ENCODE measurements at regions not wholly inside any gene's neighbourhood (a gene's known extent, or its start where the extent isn't known, plus 50 kb on each side); places are given as distances from the start of the nearest gene placed in this dataset.

DNA sequence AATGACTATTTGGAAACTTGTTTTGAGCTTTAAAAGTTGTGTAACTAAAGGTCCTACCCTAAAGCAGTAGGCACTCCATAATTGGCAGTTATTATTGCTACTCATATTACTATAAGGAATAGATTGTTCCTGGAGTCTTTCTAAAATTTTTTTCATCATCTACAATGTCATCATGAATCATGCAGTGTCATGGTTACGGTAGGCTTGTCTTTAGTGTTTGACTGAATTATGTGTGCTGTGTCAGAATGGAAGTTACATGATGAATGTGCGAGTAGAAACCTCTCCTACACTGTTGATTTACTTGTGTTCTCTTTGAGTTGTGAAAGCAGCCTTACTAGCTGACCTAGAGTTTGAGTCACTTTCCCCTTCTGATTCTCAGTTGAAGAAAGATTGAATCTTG, 1099.9 kb downstream of the RAPGEF2 start:
- H3K4me3 ChIP-seq = no peak overlapping the region
- ChIA-PET CTCF (no interaction called here), POLR2A (no interaction called here)
- TF ChIP-seq CTCF (IDR thresholded peaks at IDR 0.05) = no peak
- no peak for TF ChIP-seq FOSL2 (IDR thresholded peaks at IDR 0.05)
- peak; percentile 48 for TF ChIP-seq FOSL2 (CRISPR knock-in tag; IDR thresholded peaks at IDR 0.05)
- TF ChIP-seq MAFK (IDR thresholded peaks at IDR 0.05; ENCODE audit: partially characterized antibody) = peak; percentile 48
- TF ChIP-seq RFX5 (IDR thresholded peaks at IDR 0.05) = no peak
- TF ChIP-seq MYC (IDR thresholded peaks at IDR 0.05; ENCODE audit: borderline replicate concordance, low read length) = no peak
- no peak for TF ChIP-seq SMC3 (IDR thresholded peaks at IDR 0.05)
- no peak for TF ChIP-seq POLR2A (IDR thresholded peaks at IDR 0.05; ENCODE audit: low read length)
- no peak for TF ChIP-seq MAZ (IDR thresholded peaks at IDR 0.05; ENCODE audit: borderline replicate concordance, low read depth, low read length)
- peaks cover 4% of the 10 kb centered on the region; the same call in 1 of the 3 replicates for H3K4me1 ChIP-seq
- 30% methylated on average over 2 of the region's 2 CpGs for WGBS (ENCODE audit: missing lambda C conversion rate)
- 0 out of 3 replicates have a peak, but pooled peaks cover 5% of the 10 kb centered on the region for H3K9me3 ChIP-seq
- FAIRE-seq = no peak
- no peak overlapping the region for H3K27ac ChIP-seq
- DNase-seq (ENCODE audit: low read depth in 1 of 2, low spot score in 1 of 2) = peak; percentile 1 to 69
- H3K4me2 ChIP-seq = peak overlapping the region; percentile 20; the same call in 1 of the 3 replicates
- ATAC-seq = peak; percentile 81 to 83

DNA sequence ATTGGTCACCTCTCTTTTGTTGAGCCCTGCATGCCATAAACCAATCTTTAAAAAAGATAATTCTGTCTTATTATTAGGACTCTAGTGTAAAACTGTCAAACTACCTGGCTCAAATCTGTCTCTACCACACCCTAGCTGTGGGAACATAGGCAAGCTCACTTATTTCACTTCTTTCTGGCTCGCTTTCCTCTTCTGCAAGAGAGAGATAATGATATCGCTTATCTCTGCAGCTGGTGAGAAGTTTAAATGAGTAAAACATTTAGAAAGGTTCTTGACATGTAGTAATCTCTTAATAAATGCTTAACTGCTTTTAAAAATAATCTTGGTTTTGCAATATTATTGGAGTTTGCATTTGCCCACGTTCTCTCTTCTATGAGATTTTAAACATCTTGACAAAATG, 1109.2 kb downstream of the RAPGEF2 start:
- Histone ChIP-seq H3K9me3 (no peaks in the 10 kb centered on the region), H3K27ac (no peak overlapping the region), H3K4me3 (no peak overlapping the region), H3K4me1 (no peaks in the 10 kb centered on the region), H3K4me2 (no peak overlapping the region)
- no peak for FAIRE-seq
- WGBS (ENCODE audit: missing lambda C conversion rate) = 66% methylated on average over 3 of the region's 3 CpGs
- CTCF ChIA-PET = no interaction called here
- no peak for ATAC-seq
- POLR2A ChIA-PET = no interaction called here
- DNase-seq (ENCODE audit: low read depth in 1 of 2, low spot score in 1 of 2) = no peak
- TF ChIP-seq ATOH8 (CRISPR knock-in tag; IDR thresholded peaks at IDR 0.05; ENCODE audit: low read depth) = no peak
- TF ChIP-seq TFCP2L1 (CRISPR knock-in tag; IDR thresholded peaks at IDR 0.05) = no peak
- TF ChIP-seq, protein P1, sequence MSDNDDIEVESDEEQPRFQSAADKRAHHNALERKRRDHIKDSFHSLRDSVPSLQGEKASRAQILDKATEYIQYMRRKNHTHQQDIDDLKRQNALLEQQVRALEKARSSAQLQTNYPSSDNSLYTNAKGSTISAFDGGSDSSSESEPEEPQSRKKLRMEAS (IDR thresholded peaks at IDR 0.05) = no peak
- TF ChIP-seq CBX2 (IDR thresholded peaks at IDR 0.05; ENCODE audit: borderline replicate concordance, low read depth) = no peak
- no peak for TF ChIP-seq CTCF (IDR thresholded peaks at IDR 0.05)

DNA sequence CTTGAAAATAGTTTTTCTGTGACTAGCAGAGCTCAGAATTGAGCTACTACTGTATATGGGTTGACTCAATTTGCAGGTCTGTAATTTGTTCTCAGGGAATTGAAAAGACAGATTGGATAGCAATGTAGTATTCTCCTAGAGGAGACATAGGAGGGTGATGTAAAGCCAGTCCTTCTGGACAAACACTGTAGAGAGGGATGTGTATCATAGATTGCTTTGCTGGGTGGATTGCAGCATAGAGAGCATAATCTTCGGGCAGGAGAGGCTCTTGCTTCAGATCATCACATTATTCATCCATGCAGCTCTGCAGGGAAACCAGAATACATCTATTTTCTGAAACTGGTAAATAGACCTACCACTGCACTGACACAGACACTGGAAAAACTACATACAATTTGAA, 1110.5 kb downstream of the RAPGEF2 start:
- TF ChIP-seq TP53 (CRISPR knock-in tag; IDR thresholded peaks at IDR 0.05) = no peak
- TF ChIP-seq FOSL2 (IDR thresholded peaks at IDR 0.05) = no peak
- TF ChIP-seq FOSL2 (CRISPR knock-in tag; IDR thresholded peaks at IDR 0.05) = no peak
- no peak for TF ChIP-seq EHMT2 (IDR thresholded peaks at IDR 0.05; ENCODE audit: low read depth)
- no peak for TF ChIP-seq CHD2 (IDR thresholded peaks at IDR 0.05; ENCODE audit: low read length, partially characterized antibody)
- no peak overlapping the region for H3K27ac ChIP-seq
- ATAC-seq (no peak), DNase-seq (ENCODE audit: low read depth in 1 of 2, low spot score in 1 of 2) (no peak), FAIRE-seq (no peak)
- 31% methylated on average over 1 of the region's 1 CpG for WGBS (ENCODE audit: missing lambda C conversion rate)
- H3K4me1 ChIP-seq = no peaks in the 10 kb centered on the region
- no peak overlapping the region for H3K4me2 ChIP-seq
- no peak overlapping the region for H3K4me3 ChIP-seq
- H3K9me3 ChIP-seq = no peaks in the 10 kb centered on the region
- POLR2A ChIA-PET = no interaction called here
- CTCF ChIA-PET = no interaction called here

GRCh38 chr4:160217352-160217751, 1114.5 kb downstream of the RAPGEF2 start:
- Histone ChIP-seq H3K9me3 (no peaks in the 10 kb centered on the region), H3K4me2 (no peak overlapping the region), H3K4me3 (no peak overlapping the region), H3K27ac (no peak overlapping the region), H3K4me1 (no peaks in the 10 kb centered on the region)
- 81% methylated on average over 1 of the region's 1 CpG for WGBS (ENCODE audit: missing lambda C conversion rate)
- FAIRE-seq (no peak), DNase-seq (ENCODE audit: low read depth in 1 of 2, low spot score in 1 of 2) (no peak), ATAC-seq (no peak)
- TF ChIP-seq, protein P2, sequence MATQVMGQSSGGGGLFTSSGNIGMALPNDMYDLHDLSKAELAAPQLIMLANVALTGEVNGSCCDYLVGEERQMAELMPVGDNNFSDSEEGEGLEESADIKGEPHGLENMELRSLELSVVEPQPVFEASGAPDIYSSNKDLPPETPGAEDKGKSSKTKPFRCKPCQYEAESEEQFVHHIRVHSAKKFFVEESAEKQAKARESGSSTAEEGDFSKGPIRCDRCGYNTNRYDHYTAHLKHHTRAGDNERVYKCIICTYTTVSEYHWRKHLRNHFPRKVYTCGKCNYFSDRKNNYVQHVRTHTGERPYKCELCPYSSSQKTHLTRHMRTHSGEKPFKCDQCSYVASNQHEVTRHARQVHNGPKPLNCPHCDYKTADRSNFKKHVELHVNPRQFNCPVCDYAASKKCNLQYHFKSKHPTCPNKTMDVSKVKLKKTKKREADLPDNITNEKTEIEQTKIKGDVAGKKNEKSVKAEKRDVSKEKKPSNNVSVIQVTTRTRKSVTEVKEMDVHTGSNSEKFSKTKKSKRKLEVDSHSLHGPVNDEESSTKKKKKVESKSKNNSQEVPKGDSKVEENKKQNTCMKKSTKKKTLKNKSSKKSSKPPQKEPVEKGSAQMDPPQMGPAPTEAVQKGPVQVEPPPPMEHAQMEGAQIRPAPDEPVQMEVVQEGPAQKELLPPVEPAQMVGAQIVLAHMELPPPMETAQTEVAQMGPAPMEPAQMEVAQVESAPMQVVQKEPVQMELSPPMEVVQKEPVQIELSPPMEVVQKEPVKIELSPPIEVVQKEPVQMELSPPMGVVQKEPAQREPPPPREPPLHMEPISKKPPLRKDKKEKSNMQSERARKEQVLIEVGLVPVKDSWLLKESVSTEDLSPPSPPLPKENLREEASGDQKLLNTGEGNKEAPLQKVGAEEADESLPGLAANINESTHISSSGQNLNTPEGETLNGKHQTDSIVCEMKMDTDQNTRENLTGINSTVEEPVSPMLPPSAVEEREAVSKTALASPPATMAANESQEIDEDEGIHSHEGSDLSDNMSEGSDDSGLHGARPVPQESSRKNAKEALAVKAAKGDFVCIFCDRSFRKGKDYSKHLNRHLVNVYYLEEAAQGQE (IDR thresholded peaks at IDR 0.05) = no peak
- peak; percentile 87 for TF ChIP-seq MAFK (IDR thresholded peaks at IDR 0.05; ENCODE audit: partially characterized antibody)
- POLR2A ChIA-PET = no interaction called here
- CTCF ChIA-PET = no interaction called here
